WERI-Rb-1 (cell line): ENCODE measurements at regions not wholly inside any gene's neighbourhood (a gene's known extent, or its start where the extent isn't known, plus 50 kb on each side); places are given as distances from the start of the nearest gene placed in this dataset.

Experiments used
- DNase-seq: peaks from one replicate; pipeline ENCODE4 v3.0.0-alpha.2; 2020
- H3K27ac ChIP-seq: fragments of 250-450 bp; sonication (Bioruptor Pico); 2 replicates; pipeline ENCODE4 v1.5.1; 2020; ENCODE audit warnings: mild to moderate bottlenecking, moderate library complexity
- H3K27me3 ChIP-seq: fragments of 250-450 bp; sonication (Bioruptor Pico); 2 replicates; pipeline ENCODE4 v1.5.1; 2021; ENCODE audit warnings: mild to moderate bottlenecking, low read depth, moderate library complexity; ENCODE audit not compliant: insufficient read depth, severe bottlenecking
- H3K36me3 ChIP-seq: fragments of 250-450 bp; sonication (Bioruptor Pico); 2 replicates; pipeline ENCODE4 v1.5.1; 2020; ENCODE audit warnings: mild to moderate bottlenecking, moderate library complexity
- H3K4me3 ChIP-seq: 2 replicates; pipeline ENCODE4 v1.5.1; 2011; ENCODE audit warnings: low read depth, mild to moderate bottlenecking, control low read depth, low read length
- H3K9me3 ChIP-seq: fragments of 250-450 bp; sonication (Bioruptor Pico); 2 replicates; pipeline ENCODE4 v1.5.1; 2021; ENCODE audit warnings: mild to moderate bottlenecking, moderate library complexity; ENCODE audit not compliant: severe bottlenecking
- CTCF ChIP-seq: IDR thresholded peaks from 2 replicates; pipeline ENCODE4 v1.5.1; 2011; ENCODE audit warnings: low read depth, mild to moderate bottlenecking, control low read depth, inconsistent platforms, low read length

GRCh38 chr2:150150144-150150543, 337.3 kb downstream of the RND3 start:
- TF ChIP-seq CTCF: no peak
- Histone ChIP-seq H3K36me3 (no peaks in the 10 kb centered on the region), H3K4me3 (no peak overlapping the region), H3K27ac (no peak overlapping the region), H3K9me3 (peaks cover 9% of the 10 kb centered on the region), H3K27me3 (no peaks in the 10 kb centered on the region)
- no peak for DNase-seq

GRCh38 chr2:150147889-150148683, 339.4 kb downstream of the RND3 start:
- TF ChIP-seq CTCF: no peak
- H3K27ac ChIP-seq: no peak overlapping the region
- peaks cover 9% of the 10 kb centered on the region for H3K9me3 ChIP-seq
- DNase-seq: no peak
- no peak overlapping the region for H3K4me3 ChIP-seq
- no peaks in the 10 kb centered on the region for H3K36me3 ChIP-seq
- no peaks in the 10 kb centered on the region for H3K27me3 ChIP-seq

GRCh38 chr2:150146879-150147278, 340.6 kb downstream of the RND3 start:
- Histone ChIP-seq H3K27me3 (no peaks in the 10 kb centered on the region), H3K27ac (no peak overlapping the region), H3K36me3 (no peaks in the 10 kb centered on the region), H3K4me3 (no peak overlapping the region), H3K9me3 (peaks cover 9% of the 10 kb centered on the region)
- DNase-seq: no peak
- no peak for TF ChIP-seq CTCF

GRCh38 chr2:150145299-150145692, 342.2 kb downstream of the RND3 start:
- Histone ChIP-seq H3K27me3 (no peaks in the 10 kb centered on the region), H3K9me3 (peaks cover 9% of the 10 kb centered on the region), H3K36me3 (no peaks in the 10 kb centered on the region), H3K27ac (no peak overlapping the region), H3K4me3 (no peak overlapping the region)
- DNase-seq: no peak
- TF ChIP-seq CTCF: no peak

- H3K9me3 ChIP-seq: peaks cover 9% of the 10 kb centered on the region
- no peak for TF ChIP-seq CTCF
- H3K27ac ChIP-seq: no peak overlapping the region
These were observed 342.7 kb downstream of the RND3 start for GRCh38 chr2:150144546-150145298.

More at GRCh38 chr2:150144546-150145298, 342.7 kb downstream of the RND3 start:
- H3K4me3 ChIP-seq: no peak overlapping the region
- no peaks in the 10 kb centered on the region for H3K36me3 ChIP-seq
- H3K27me3 ChIP-seq: no peaks in the 10 kb centered on the region
- no peak for DNase-seq
